Fibroblast of lung (primary cell): ENCODE measurements at regions not wholly inside any gene's neighbourhood (a gene's known extent, or its start where the extent isn't known, plus 50 kb on each side); places are given as distances from the start of the nearest gene placed in this dataset.

Experiments
- DNase-seq, 2 donors: peaks; one replicate each; pipeline versions ENCODE4 v3.0.0 to v3.0.0-alpha.2; 2010; ENCODE audit warnings: low read depth in 2 of 2
- H2AFZ ChIP-seq: 2 replicates; pipeline ENCODE4 v1.5.1; 2012; ENCODE audit warnings: low read length, control low read depth, inconsistent platforms
- H3K27ac ChIP-seq: 2 replicates; pipeline ENCODE4 v1.5.1; 2011; ENCODE audit warnings: low read length, control low read depth; ENCODE audit not compliant: insufficient read depth
- H3K27me3 ChIP-seq: 2 replicates; pipeline ENCODE4 v1.5.1; 2011; ENCODE audit warnings: mild to moderate bottlenecking, low read length; ENCODE audit not compliant: control insufficient read depth, insufficient read depth
- H3K36me3 ChIP-seq: 2 replicates; pipeline ENCODE4 v1.5.1; 2011; ENCODE audit warnings: low read length; ENCODE audit not compliant: control insufficient read depth, insufficient read depth
- H3K4me1 ChIP-seq: 2 replicates; pipeline ENCODE4 v1.5.1; 2011; ENCODE audit warnings: low read length; ENCODE audit not compliant: control insufficient read depth, insufficient read depth; ENCODE audit errors: extremely low read depth
- H3K4me2 ChIP-seq: 2 replicates; pipeline ENCODE4 v1.5.1; 2011; ENCODE audit warnings: low read length, control low read depth; ENCODE audit not compliant: insufficient read depth; ENCODE audit errors: extremely low read depth
- H3K4me3 ChIP-seq, 4 experiments: fragments of 200-600 bp in 1 of 4; sonication (generic) in 1 of 4; replicated peaks in 1 of 4; 2 replicates each; pipeline ENCODE4 v1.5.1; 2011 to 2016; ENCODE audit warnings: low read length in 4 of 4, low read depth in 3 of 4, mild to moderate bottlenecking in 3 of 4, control low read depth in 2 of 4, inconsistent platforms in 1 of 4, mixed read lengths in 1 of 4; ENCODE audit not compliant: insufficient read depth in 1 of 4; ENCODE audit errors: control extremely low read depth in 1 of 4
- H3K79me2 ChIP-seq: 2 replicates; pipeline ENCODE4 v1.5.1; 2012; ENCODE audit warnings: mild to moderate bottlenecking, low read length, inconsistent platforms; ENCODE audit not compliant: control insufficient read depth, insufficient read depth
- H3K9ac ChIP-seq: 2 replicates; pipeline ENCODE4 v1.5.1; 2011; ENCODE audit warnings: mild to moderate bottlenecking, low read length, control low read depth; ENCODE audit not compliant: insufficient read depth
- H3K9me3 ChIP-seq: 2 replicates; pipeline ENCODE4 v1.5.1; 2012; ENCODE audit warnings: low read depth, low read length; ENCODE audit not compliant: control insufficient read depth, insufficient read depth
- H4K20me1 ChIP-seq: 2 replicates; pipeline ENCODE4 v1.5.1; 2011; ENCODE audit warnings: low read length; ENCODE audit not compliant: control insufficient read depth, insufficient read depth; ENCODE audit errors: extremely low read depth
- CTCF ChIP-seq, 2 donors: IDR thresholded peaks in 1 of 2; conservative IDR thresholded peaks in 1 of 2; 1 replicate in 1 of 2; 2 replicates in 1 of 2; pipeline ENCODE4 v1.5.1; 2011 to 2012; ENCODE audit warnings: low read length in 2 of 2, control low read depth in 1 of 2, inconsistent platforms in 1 of 2, low read depth in 1 of 2, mild to moderate bottlenecking in 1 of 2
- EZH2 ChIP-seq: IDR thresholded peaks from 2 replicates; pipeline ENCODE4 v1.5.1; 2012; ENCODE audit warnings: low read length, control low read depth, mild to moderate bottlenecking; ENCODE audit errors: missing control alignments

- no peak overlapping the region for H3K4me3 ChIP-seq
- no peak overlapping the region for H2AFZ ChIP-seq
- H3K4me1 ChIP-seq = no peaks in the 10 kb centered on the region
- no peak for DNase-seq
- H3K9ac ChIP-seq = no peak overlapping the region
- no peak overlapping the region for H3K27ac ChIP-seq
- H3K36me3 ChIP-seq = no peaks in the 10 kb centered on the region
- no peaks in the 10 kb centered on the region for H3K79me2 ChIP-seq
- no peak overlapping the region for H3K4me2 ChIP-seq
- TF ChIP-seq EZH2 = no peak
- no peak for TF ChIP-seq CTCF (conservative IDR thresholded peaks at IDR 0.05 in 1 of 2, IDR thresholded peaks at IDR 0.05 in 1 of 2; ENCODE audit: low read depth in 1 of 2, low read length in 2 of 2)
- no peaks in the 10 kb centered on the region for H3K27me3 ChIP-seq
- H3K9me3 ChIP-seq = no peaks in the 10 kb centered on the region
- no peaks in the 10 kb centered on the region for H4K20me1 ChIP-seq
Observed at GRCh38 chr10:58971211-58971610, 205.2 kb upstream of the PHYHIPL start.

DNA sequence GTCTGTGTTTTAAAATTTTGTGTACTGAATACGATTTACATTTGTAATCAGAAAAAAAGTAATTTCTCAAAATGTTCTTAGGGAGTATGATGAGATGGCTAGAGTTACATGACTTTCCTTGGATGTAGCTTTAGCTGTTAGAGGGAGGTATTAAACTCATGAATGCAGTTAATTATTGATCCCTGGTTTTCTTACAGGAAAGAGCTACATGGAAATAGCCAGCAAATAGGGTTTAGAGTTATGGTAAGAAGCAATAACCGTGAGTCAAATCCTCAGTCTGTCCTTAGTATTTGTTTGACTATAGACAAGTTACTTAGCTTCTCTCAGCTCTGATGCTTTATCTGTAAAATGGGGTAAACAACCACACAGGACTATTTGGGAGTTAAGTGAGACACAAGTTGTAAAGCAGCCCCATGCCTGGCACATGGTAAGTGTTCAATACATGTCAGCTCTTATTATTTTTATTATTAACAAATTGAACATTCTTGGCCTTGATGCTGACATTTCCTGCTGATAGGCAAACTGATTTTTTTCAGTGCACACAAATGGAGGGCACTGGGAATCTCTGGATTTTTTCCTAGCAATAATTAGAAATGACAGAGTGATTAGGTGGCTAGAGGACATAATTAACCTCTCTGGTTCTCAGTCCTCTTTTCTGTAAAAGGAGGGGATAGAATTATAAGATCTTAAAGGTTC is 204.5 kb upstream of the PHYHIPL start:
- Histone ChIP-seq H3K27ac (no peak overlapping the region), H3K4me1 (no peaks in the 10 kb centered on the region), H3K9me3 (no peaks in the 10 kb centered on the region), H3K4me2 (no peak overlapping the region), H3K9ac (no peak overlapping the region), H2AFZ (no peak overlapping the region), H3K36me3 (no peaks in the 10 kb centered on the region), H3K27me3 (no peaks in the 10 kb centered on the region), H3K79me2 (no peaks in the 10 kb centered on the region), H4K20me1 (no peaks in the 10 kb centered on the region), H3K4me3 (no peak overlapping the region)
- TF ChIP-seq CTCF (conservative IDR thresholded peaks at IDR 0.05 in 1 of 2, IDR thresholded peaks at IDR 0.05 in 1 of 2; ENCODE audit: low read depth in 1 of 2, low read length in 2 of 2) = no peak
- TF ChIP-seq EZH2 = no peak
- no peak for DNase-seq

DNA sequence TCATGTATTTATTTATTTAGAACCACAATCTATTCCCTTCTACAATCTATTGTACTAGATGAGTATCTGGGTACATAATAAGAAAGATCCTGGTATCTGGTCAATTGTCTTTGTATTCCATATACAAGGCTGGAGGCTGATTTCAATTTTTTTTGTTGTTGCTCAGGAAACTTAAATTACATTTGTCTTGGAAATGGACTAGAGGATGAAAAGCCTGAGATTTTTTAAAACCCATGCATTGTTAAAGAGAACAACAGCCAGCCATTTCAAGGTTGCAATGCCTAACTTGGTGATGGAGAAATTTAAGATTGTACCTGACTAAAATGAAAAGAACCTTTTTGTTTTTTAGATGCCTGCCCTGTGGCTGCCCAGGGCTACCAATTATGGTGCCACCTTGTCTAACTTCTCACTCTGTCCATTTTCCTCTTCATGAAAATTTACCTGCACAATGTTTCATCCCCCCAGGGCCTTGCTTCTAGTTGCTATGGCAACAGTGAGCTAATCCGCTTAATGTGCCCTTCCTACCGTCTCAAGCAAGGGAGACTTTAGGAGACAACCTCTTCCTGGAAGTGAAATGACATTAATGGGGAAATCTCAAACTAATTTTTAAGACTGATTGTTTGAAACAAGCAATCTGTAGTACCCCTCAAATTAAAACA is 203.7 kb upstream of the PHYHIPL start:
- Histone ChIP-seq H3K4me3 (no peak overlapping the region), H3K9me3 (no peaks in the 10 kb centered on the region), H4K20me1 (no peaks in the 10 kb centered on the region), H3K4me1 (no peaks in the 10 kb centered on the region), H3K36me3 (no peaks in the 10 kb centered on the region), H3K27me3 (no peaks in the 10 kb centered on the region), H2AFZ (no peak overlapping the region), H3K9ac (no peak overlapping the region), H3K79me2 (no peaks in the 10 kb centered on the region), H3K4me2 (no peak overlapping the region), H3K27ac (no peak overlapping the region)
- TF ChIP-seq CTCF (conservative IDR thresholded peaks at IDR 0.05 in 1 of 2, IDR thresholded peaks at IDR 0.05 in 1 of 2; ENCODE audit: low read depth in 1 of 2, low read length in 2 of 2) (no peak), EZH2 (no peak)
- no peak for DNase-seq
